GM12874 (cell line): ENCODE measurements at regions not wholly inside any gene's neighbourhood (a gene's known extent, or its start where the extent isn't known, plus 50 kb on each side); places are given as distances from the start of the nearest gene placed in this dataset.

Experiments used
- TF ChIP-seq, protein P1 (sequence below): IDR thresholded peaks from 2 replicates; pipeline ENCODE4 v1.5.1; 2011; ENCODE audit warnings: low read depth, mild to moderate bottlenecking, control low read depth, low read length, moderate library complexity; ENCODE audit not compliant: insufficient read depth

DNA sequence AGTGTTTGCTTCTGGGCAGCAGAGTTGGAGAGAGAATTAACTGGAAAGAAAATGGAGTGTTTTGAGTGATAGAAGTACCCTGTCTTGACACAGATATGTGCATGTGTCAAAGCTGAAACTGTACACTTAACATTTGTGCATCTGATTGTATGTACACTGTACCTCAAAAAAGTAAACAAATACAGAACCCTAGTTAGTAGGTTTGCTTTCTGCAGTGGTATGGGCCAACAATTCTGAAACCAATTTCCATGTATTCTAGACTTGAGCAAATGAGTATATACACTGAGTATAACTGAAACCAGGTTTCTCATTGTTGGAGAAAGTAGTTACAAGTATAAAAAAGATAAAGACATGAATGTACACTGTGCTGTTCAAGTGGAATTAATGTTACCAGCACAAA is 52.4 kb downstream of the ELAPOR2 start:
- TF ChIP-seq, protein P1, sequence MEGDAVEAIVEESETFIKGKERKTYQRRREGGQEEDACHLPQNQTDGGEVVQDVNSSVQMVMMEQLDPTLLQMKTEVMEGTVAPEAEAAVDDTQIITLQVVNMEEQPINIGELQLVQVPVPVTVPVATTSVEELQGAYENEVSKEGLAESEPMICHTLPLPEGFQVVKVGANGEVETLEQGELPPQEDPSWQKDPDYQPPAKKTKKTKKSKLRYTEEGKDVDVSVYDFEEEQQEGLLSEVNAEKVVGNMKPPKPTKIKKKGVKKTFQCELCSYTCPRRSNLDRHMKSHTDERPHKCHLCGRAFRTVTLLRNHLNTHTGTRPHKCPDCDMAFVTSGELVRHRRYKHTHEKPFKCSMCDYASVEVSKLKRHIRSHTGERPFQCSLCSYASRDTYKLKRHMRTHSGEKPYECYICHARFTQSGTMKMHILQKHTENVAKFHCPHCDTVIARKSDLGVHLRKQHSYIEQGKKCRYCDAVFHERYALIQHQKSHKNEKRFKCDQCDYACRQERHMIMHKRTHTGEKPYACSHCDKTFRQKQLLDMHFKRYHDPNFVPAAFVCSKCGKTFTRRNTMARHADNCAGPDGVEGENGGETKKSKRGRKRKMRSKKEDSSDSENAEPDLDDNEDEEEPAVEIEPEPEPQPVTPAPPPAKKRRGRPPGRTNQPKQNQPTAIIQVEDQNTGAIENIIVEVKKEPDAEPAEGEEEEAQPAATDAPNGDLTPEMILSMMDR, result no peak

DNA sequence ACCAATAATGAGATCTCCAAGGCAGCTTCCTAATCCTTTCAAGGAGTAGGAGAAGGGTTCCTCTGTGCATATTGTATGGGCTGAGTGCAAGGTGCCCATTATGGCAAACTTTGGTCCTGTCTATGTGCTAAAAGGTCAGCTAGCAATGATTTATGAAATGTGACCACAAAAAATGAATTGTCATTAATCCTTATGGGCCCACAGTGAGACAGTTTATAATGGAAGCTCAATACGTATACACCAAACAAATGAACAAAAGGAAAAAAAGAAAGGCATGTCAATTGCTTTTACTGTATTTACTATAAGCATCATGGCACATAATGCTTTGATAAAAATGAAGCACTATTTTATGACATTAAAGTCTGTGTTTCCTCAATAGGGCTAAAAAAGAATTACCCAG is 54.5 kb downstream of the ELAPOR2 start:
- TF ChIP-seq, protein P1, result no peak

DNA sequence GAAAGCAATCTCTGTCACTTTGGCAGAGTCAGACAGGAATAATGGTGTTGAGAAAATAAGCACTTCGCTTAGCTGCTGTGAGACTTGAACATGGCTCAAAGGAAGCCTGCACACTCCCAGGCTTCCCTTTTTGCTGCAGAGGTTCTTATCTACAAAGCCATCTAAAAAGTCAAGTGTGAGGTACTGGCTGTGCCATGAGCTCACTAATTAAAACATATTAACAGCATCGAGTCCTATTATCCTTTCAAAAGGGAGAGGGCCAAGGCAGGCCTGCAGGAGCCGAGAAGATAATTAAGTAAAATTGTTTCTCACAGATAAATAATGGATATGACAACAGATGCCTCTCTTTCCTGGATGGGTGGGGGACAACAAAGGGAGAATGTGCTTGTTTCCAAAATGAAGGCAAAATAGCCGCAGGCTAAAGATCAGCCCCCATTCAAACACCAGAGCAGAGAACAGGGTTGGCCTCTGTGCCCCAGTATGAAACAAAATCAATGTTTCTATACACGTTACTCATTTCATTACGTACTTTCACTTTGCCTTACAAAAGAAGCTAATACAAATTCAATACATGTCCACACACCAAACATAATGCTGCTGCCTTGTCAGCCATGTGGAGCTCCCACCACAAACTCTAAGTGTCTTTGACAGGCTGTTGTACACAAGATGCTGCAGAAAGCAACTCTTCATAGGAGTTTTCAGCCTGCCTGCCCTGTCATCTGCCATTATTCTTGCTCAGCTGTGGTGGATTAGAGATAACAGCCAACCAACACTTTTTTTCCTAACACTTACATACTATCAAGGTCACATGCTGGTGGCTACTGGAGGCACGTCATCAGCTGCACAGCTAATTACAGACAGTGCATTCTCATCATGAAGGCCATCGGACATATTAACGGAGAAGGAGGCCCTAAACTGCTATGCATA is 55.3 kb downstream of the ELAPOR2 start:
- TF ChIP-seq, protein P1, result no peak

DNA sequence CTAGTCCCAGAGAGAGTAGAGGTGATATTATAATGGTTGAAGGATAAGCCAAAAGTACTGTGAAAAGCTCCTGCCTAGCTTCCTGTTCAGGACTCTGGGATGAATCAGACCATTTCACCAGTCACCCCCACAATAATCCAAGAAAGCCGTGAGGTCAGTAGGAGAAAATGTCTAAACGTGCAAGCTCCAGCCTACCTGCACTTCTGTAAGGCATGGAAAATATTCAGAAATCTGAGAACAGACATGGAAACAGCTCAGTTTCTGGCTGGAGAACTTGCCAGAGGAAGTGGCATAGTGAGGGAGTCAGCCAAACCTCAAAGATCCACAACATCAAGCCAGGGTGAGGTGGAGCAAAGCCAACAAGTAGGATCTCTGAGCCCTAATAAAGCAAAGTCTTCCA is 58.2 kb downstream of the ELAPOR2 start:
- TF ChIP-seq, protein P1, result no peak

DNA sequence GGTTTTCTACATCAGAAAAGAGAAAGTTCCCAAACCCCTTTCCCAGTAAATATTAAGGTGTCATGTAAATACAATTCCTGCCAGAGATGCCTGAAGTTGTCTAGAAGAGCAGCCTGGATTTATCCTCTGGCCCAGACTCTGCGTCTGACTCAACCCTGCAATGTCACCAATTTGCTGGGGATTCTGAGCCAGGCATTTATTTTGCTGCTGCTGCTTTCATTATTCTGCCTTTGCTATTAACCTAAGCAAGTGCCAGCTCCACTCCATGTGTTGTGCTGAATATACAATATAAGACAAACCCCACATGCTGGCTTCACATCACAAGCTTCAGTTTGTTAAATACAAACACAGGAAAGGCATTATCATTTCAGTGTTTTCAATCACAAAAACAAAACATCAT is 59.1 kb downstream of the ELAPOR2 start:
- TF ChIP-seq, protein P1, result no peak

DNA sequence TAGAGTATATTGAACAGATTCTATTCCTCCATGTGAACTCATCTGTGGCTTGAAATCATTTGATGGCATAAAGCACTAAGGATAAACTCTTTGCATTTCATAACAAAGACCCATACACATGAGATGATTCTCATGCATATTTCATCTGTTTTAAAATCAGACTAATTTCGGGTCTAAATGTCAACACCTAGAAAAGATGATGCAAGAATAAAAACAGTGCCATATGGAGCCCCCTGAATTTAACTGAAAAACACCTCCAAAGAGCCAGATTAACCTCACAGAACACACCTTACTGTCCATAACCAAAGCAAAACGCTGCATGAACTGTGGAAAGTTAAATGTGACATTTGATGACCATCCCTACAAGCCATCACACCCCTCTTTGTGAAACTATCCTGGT is 59.7 kb downstream of the ELAPOR2 start:
- TF ChIP-seq, protein P1, result no peak

DNA sequence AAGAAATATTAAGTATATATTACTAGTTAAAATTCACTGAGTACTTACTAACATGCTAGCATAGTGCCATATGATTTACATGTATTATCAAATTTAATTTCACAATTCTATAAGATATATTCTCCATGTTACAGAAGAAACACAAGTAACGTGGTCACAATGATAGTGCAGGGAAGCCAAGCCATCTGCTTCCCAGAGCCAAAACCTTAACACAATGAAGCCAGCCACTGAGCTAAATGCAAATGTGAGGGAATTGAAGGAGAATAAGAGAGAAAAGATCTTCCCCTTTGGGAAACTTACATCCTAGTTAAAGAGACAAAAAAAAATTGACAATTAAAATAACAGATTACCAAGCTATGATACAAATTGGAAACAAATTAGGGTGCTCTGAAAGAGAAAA is 63.6 kb downstream of the ELAPOR2 start:
- TF ChIP-seq, protein P1, result no peak
